ENCODE measurements at regions not wholly inside any gene's neighbourhood (a gene's known extent, or its start where the extent isn't known, plus 50 kb on each side); places are given as distances from the start of the nearest gene placed in this dataset.

DNA sequence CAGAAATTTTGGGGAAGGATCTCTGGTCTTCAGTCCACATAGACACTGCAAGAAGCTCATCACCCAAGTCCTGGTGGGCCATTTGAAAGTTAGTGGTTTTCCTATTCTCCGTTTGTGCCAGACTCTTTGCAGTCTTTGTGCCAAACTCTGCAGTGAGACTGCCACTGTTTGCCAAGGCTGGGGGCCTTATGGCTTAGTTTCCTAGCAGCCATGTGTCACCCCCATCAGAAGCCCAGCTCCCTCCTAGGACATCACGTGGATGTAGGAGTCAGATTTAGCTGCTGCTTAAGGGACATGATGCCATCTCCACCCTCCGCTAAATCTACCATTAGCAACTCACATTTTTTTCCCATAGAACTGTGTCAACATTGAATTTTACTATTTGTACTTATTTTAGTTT is 220.0 kb downstream of the C11orf91 start (continued):
- TF ChIP-seq ZNF507 (tag; conservative IDR thresholded peaks at IDR 0.05) = no peak
- TF ChIP-seq PTRF (tag; IDR thresholded peaks at IDR 0.05) = no peak
- no peak for TF ChIP-seq MTA1 (IDR thresholded peaks at IDR 0.05; ENCODE audit: borderline replicate concordance)

DNA sequence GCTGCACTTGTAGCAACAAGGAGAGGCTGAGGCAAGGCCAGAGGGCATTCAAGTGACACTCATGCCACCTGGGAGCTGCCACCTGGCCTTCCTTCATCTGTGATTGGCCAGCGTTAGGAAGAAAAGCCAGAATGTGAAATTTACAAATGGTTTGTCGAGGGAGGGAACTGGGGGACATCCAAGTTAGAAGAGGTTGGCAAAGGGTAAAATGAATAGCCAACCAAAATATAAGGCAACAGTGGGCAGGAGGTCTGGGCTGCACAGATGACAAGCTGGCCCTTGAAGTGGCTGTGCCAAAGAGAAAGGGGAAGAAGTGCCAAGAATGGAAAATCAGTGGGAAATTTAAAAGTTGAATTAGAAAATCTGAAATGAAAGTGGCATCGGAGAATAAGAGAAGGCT is 221.4 kb downstream of the C11orf91 start:
- Histone ChIP-seq H3K9ac (ENCODE audit: insufficient read depth in 1 of 2, low read depth in 2 of 2, low read length in 2 of 2) (no peak overlapping the region), H3K9me3 (replicated peaks; ENCODE audit: control insufficient read depth, insufficient read depth, low read depth, low read length) (no peaks in the 10 kb centered on the region), H2AFZ (ENCODE audit: low read depth, low read length) (no peak overlapping the region), H3K36me3 (ENCODE audit: control insufficient read depth, insufficient read depth, low read length) (no peaks in the 10 kb centered on the region), H3K27me3 (ENCODE audit: control insufficient read depth in 2 of 2, insufficient read depth in 2 of 2, low read length in 2 of 2) (peaks cover 0 to 9% of the 10 kb centered on the region in 2 experiments; a peak in 2 of 5 replicates), H3K9me1 (ENCODE audit: control insufficient read depth, insufficient read depth, low read length) (no peaks in the 10 kb centered on the region), H3K4me3 (no peak overlapping the region), H3K4me2 (ENCODE audit: insufficient read depth, low read length) (no peak overlapping the region), H4K20me1 (replicated peaks; ENCODE audit: control insufficient read depth, insufficient read depth, low read length) (no peaks in the 10 kb centered on the region), H3K79me2 (ENCODE audit: control insufficient read depth, insufficient read depth, low read length) (no peaks in the 10 kb centered on the region), H3K4me1 (replicated peaks in 1 of 2; ENCODE audit: control insufficient read depth in 2 of 2, insufficient read depth in 2 of 2, low read length in 2 of 2) (no peaks in the 10 kb centered on the region), H3K27ac (ENCODE audit: extremely low read depth, low read depth, low read length) (no peak overlapping the region)
- TF ChIP-seq NFIX (CRISPR knock-in tag; IDR thresholded peaks at IDR 0.05; ENCODE audit: low read depth) (no peak), ZNF165 (CRISPR knock-in tag; IDR thresholded peaks at IDR 0.05; ENCODE audit: borderline replicate concordance) (no peak), TAF15 (IDR thresholded peaks at IDR 0.05; ENCODE audit: low read depth, low read length) (no peak), SRSF3 (IDR thresholded peaks at IDR 0.05; ENCODE audit: insufficient read depth, low read length) (no peak)
- TF ChIP-seq, protein P1, sequence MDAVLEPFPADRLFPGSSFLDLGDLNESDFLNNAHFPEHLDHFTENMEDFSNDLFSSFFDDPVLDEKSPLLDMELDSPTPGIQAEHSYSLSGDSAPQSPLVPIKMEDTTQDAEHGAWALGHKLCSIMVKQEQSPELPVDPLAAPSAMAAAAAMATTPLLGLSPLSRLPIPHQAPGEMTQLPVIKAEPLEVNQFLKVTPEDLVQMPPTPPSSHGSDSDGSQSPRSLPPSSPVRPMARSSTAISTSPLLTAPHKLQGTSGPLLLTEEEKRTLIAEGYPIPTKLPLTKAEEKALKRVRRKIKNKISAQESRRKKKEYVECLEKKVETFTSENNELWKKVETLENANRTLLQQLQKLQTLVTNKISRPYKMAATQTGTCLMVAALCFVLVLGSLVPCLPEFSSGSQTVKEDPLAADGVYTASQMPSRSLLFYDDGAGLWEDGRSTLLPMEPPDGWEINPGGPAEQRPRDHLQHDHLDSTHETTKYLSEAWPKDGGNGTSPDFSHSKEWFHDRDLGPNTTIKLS (IDR thresholded peaks at IDR 0.05; ENCODE audit: borderline replicate concordance, low read depth) = no peak
- TF ChIP-seq, protein P2, sequence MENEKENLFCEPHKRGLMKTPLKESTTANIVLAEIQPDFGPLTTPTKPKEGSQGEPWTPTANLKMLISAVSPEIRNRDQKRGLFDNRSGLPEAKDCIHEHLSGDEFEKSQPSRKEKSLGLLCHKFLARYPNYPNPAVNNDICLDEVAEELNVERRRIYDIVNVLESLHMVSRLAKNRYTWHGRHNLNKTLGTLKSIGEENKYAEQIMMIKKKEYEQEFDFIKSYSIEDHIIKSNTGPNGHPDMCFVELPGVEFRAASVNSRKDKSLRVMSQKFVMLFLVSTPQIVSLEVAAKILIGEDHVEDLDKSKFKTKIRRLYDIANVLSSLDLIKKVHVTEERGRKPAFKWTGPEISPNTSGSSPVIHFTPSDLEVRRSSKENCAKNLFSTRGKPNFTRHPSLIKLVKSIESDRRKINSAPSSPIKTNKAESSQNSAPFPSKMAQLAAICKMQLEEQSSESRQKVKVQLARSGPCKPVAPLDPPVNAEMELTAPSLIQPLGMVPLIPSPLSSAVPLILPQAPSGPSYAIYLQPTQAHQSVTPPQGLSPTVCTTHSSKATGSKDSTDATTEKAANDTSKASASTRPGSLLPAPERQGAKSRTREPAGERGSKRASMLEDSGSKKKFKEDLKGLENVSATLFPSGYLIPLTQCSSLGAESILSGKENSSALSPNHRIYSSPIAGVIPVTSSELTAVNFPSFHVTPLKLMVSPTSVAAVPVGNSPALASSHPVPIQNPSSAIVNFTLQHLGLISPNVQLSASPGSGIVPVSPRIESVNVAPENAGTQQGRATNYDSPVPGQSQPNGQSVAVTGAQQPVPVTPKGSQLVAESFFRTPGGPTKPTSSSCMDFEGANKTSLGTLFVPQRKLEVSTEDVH (IDR thresholded peaks at IDR 0.05; ENCODE audit: low read depth, partially characterized antibody) = no peak
- TF ChIP-seq, protein P3, sequence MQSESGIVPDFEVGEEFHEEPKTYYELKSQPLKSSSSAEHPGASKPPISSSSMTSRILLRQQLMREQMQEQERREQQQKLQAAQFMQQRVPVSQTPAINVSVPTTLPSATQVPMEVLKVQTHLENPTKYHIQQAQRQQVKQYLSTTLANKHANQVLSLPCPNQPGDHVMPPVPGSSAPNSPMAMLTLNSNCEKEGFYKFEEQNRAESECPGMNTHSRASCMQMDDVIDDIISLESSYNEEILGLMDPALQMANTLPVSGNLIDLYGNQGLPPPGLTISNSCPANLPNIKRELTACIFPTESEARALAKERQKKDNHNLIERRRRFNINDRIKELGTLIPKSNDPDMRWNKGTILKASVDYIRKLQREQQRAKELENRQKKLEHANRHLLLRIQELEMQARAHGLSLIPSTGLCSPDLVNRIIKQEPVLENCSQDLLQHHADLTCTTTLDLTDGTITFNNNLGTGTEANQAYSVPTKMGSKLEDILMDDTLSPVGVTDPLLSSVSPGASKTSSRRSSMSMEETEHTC (IDR thresholded peaks at IDR 0.05) = no peak
- ChIA-PET CTCF (ENCODE audit: low intra/inter-chr PET ratio) (no interaction called here), POLR2A (no interaction called here)
- BruUV-seq (replicated peaks) = no TSS peak
- FAIRE-seq (no peak), ATAC-seq (no peak), DNase-seq (ENCODE audit: extremely low read depth in 1 of 4, low spot score in 3 of 4) (no peak)
- 0% methylated on average over 3 of the region's 3 CpGs for whole genome bisulfite sequencing (ENCODE audit: insufficient coverage, low coverage, missing lambda C conversion rate)
- intact Hi-C loops (cut with micrococcal nuclease) = no loop called here
- in situ Hi-C loops (cut with MboI) = no loop called here

Data from K562 (cell line).